H1 (cell line): ENCODE measurements at regions not wholly inside any gene's neighbourhood (a gene's known extent, or its start where the extent isn't known, plus 50 kb on each side); places are given as distances from the start of the nearest gene placed in this dataset.

ENCODE experiments used
- CTCF ChIA-PET: fragments of 300-600 bp; sonication (Branson Sonifier 250); formaldehyde crosslinking; loops from one replicate; lab custom pipeline; 2021; ENCODE audit not compliant: partially characterized antibody; lab: Charles Lee
- POLR2A ChIA-PET: fragments of 300-600 bp; sonication (Branson Sonifier 250); formaldehyde crosslinking; loops from one replicate; lab custom pipeline; 2021; ENCODE audit warnings: inconsistent platforms; ENCODE audit not compliant: partially characterized antibody; lab: Charles Lee
- DNase-seq, 2 experiments: peaks; one replicate each; pipeline versions ENCODE4 v3.0.0 to v3.0.0-alpha.2; 2010 to 2022; ENCODE audit warnings: low spot score in 2 of 2, low read depth in 1 of 2, mixed read lengths in 1 of 2
- FAIRE-seq: peaks from 2 replicates; lab custom pipeline; 2011; peaks lifted over from hg19 to GRCh38; lab: Jason Lieb, UNC
- H2AFZ ChIP-seq: 2 replicates; pipeline ENCODE4 v1.8.1; 2012; ENCODE audit warnings: low read length, inconsistent platforms
- H2AK5ac ChIP-seq: 2 replicates; pipeline ENCODE4 v1.6.1; 2013; ENCODE audit warnings: low read depth, low read length
- H2BK120ac ChIP-seq: replicated peaks from 2 replicates; pipeline ENCODE3; 2013; ENCODE audit warnings: low read depth, low read length, inconsistent platforms
- H2BK12ac ChIP-seq: 2 replicates; pipeline ENCODE4 v1.6.1; 2013; ENCODE audit warnings: low read depth, low read length
- H2BK15ac ChIP-seq: 2 replicates; pipeline ENCODE4 v1.6.1; 2013; ENCODE audit warnings: low read length
- H2BK20ac ChIP-seq: 2 replicates; pipeline ENCODE4 v1.6.1; 2013; ENCODE audit warnings: low read length
- H2BK5ac ChIP-seq: 2 replicates; pipeline ENCODE4 v1.6.1; 2013; ENCODE audit warnings: low read depth, low read length
- H3K14ac ChIP-seq: 2 replicates; pipeline ENCODE4 v1.6.1; 2013; ENCODE audit warnings: inconsistent platforms; ENCODE audit not compliant: insufficient read length
- H3K18ac ChIP-seq: 2 replicates; pipeline ENCODE4 v1.6.1; 2013; ENCODE audit warnings: low read length; ENCODE audit errors: extremely low read depth
- H3K23ac ChIP-seq: 2 replicates; pipeline ENCODE4 v1.6.1; 2013; ENCODE audit warnings: inconsistent platforms; ENCODE audit not compliant: insufficient read length
- H3K23me2 ChIP-seq: 2 replicates; pipeline ENCODE4 v1.6.1; 2013; ENCODE audit warnings: low read depth, low read length
- H3K27ac ChIP-seq: 2 replicates; pipeline ENCODE4 v1.6.1; 2011; ENCODE audit warnings: low read depth, low read length, inconsistent platforms
- H3K27me3 ChIP-seq, 4 experiments: replicated peaks in 1 of 4; 1 replicate in 1 of 4; 2 replicates in 3 of 4; pipeline versions ENCODE4 v1.6.1 to v1.8.1; 2011 to 2013; ENCODE audit warnings: low read length in 3 of 4, mild to moderate bottlenecking in 3 of 4, inconsistent platforms in 2 of 4, mixed read lengths in 2 of 4, moderate library complexity in 1 of 4; ENCODE audit not compliant: control insufficient read depth in 3 of 4, insufficient read depth in 3 of 4; ENCODE audit errors: extremely low read depth in 1 of 4
- H3K36me3 ChIP-seq, 4 experiments: 2 replicates each; pipeline versions ENCODE4 v1.6.1 to v1.8.1; 2011 to 2013; ENCODE audit warnings: mild to moderate bottlenecking in 4 of 4, low read length in 3 of 4, moderate library complexity in 2 of 4, control low read depth in 1 of 4, inconsistent platforms in 1 of 4; ENCODE audit not compliant: insufficient read depth in 4 of 4, control insufficient read depth in 2 of 4
- H3K4ac ChIP-seq: replicated peaks from 2 replicates; pipeline ENCODE3; 2013; ENCODE audit warnings: low read length, low read depth, mixed read lengths, inconsistent platforms; ENCODE audit not compliant: insufficient read length
- H3K4me1 ChIP-seq, 4 experiments: replicated peaks in 1 of 4; 1 replicate in 1 of 4; 2 replicates in 3 of 4; pipeline versions ENCODE4 v1.6.1 to v1.8.1; 2011 to 2013; ENCODE audit warnings: low read length in 3 of 4, inconsistent platforms in 2 of 4, mixed read lengths in 1 of 4; ENCODE audit not compliant: insufficient read depth in 4 of 4, control insufficient read depth in 3 of 4
- H3K4me2 ChIP-seq, 2 experiments: 2 replicates each; pipeline versions ENCODE4 v1.6.1 to v1.8.1; 2011 to 2013; ENCODE audit warnings: low read depth in 2 of 2, low read length in 2 of 2, control low read depth in 1 of 2, inconsistent platforms in 1 of 2, mild to moderate bottlenecking in 1 of 2; ENCODE audit not compliant: insufficient read depth in 1 of 2
- H3K4me3 ChIP-seq, 4 experiments: fragments of 200-600, 300-600 bp in 1 of 4; sonication (generic), shearing (Covaris generic), sonication (Bioruptor Twin) in 1 of 4; 2 replicates each; pipeline versions ENCODE4 v1.5.1 to v1.8.1; 2011 to 2016; ENCODE audit warnings: low read length in 4 of 4, low read depth in 3 of 4, control low read depth in 2 of 4, inconsistent platforms in 2 of 4, mild to moderate bottlenecking in 2 of 4, mixed read lengths in 1 of 4, moderate library complexity in 1 of 4; ENCODE audit not compliant: insufficient read depth in 2 of 4; ENCODE audit errors: extremely low read depth in 1 of 4
- H3K56ac ChIP-seq: replicated peaks from 2 replicates; pipeline ENCODE3; 2013; ENCODE audit warnings: low read depth, mild to moderate bottlenecking, mixed read lengths, low read length, inconsistent platforms; ENCODE audit not compliant: insufficient read length
- H3K79me1 ChIP-seq: 2 replicates; pipeline ENCODE4 v1.6.1; 2013; ENCODE audit warnings: low read depth, low read length, control low read depth
- H3K79me2 ChIP-seq, 2 experiments: 2 replicates each; pipeline versions ENCODE4 v1.6.1 to v1.8.1; 2012 to 2013; ENCODE audit warnings: low read length in 2 of 2, mild to moderate bottlenecking in 2 of 2, inconsistent platforms in 1 of 2; ENCODE audit not compliant: insufficient read depth in 2 of 2, control insufficient read depth in 1 of 2
- H3K9ac ChIP-seq, 4 experiments: replicated peaks in 1 of 4; 1 replicate in 1 of 4; 2 replicates in 3 of 4; pipeline versions ENCODE4 v1.6.1 to v1.8.1; 2011 to 2013; ENCODE audit warnings: low read depth in 3 of 4, low read length in 3 of 4, control low read depth in 2 of 4, mild to moderate bottlenecking in 2 of 4, moderate library complexity in 2 of 4, inconsistent platforms in 1 of 4; ENCODE audit errors: extremely low read depth in 1 of 4
- H3K9me3 ChIP-seq, 2 experiments: 2 replicates each; pipeline versions ENCODE4 v1.6.1 to v1.8.1; 2012 to 2013; ENCODE audit warnings: mild to moderate bottlenecking in 2 of 2, moderate library complexity in 2 of 2, control low read depth in 1 of 2, inconsistent platforms in 1 of 2, low read depth in 1 of 2, low read length in 1 of 2, mixed read lengths in 1 of 2; ENCODE audit not compliant: insufficient read depth in 2 of 2
- H4K20me1 ChIP-seq, 2 experiments: replicated peaks in 1 of 2; 2 replicates each; pipeline versions ENCODE3 to v1.8.1; 2011 to 2013; ENCODE audit warnings: inconsistent platforms in 2 of 2, low read length in 2 of 2, mild to moderate bottlenecking in 1 of 2; ENCODE audit not compliant: insufficient read depth in 2 of 2, control insufficient read depth in 1 of 2
- H4K5ac ChIP-seq: 2 replicates; pipeline ENCODE4 v1.6.1; 2013; ENCODE audit warnings: low read length, low read depth, mixed read lengths, inconsistent platforms; ENCODE audit not compliant: insufficient read length
- H4K8ac ChIP-seq: 2 replicates; pipeline ENCODE4 v1.8.0; 2013; ENCODE audit warnings: mild to moderate bottlenecking, moderate library complexity, low read length, inconsistent platforms; ENCODE audit not compliant: insufficient read depth; ENCODE audit errors: extremely low read depth
- H4K91ac ChIP-seq: replicated peaks from 2 replicates; pipeline ENCODE3; 2013; ENCODE audit warnings: low read length, mixed read lengths, inconsistent platforms; ENCODE audit not compliant: insufficient read length
- KDM4A ChIP-seq: IDR thresholded peaks from one replicate; pipeline ENCODE4 v1.7.1; 2012; ENCODE audit warnings: low read depth, mild to moderate bottlenecking, moderate library complexity, low read length, inconsistent platforms; ENCODE audit not compliant: severe bottlenecking
- RBBP5 ChIP-seq: IDR thresholded peaks from 2 replicates; pipeline ENCODE4 v1.7.1; 2012; ENCODE audit warnings: low read depth, mild to moderate bottlenecking, inconsistent platforms, low read length, moderate library complexity, borderline replicate concordance
- SIN3A ChIP-seq, 2 experiments: IDR thresholded peaks in 1 of 2; conservative IDR thresholded peaks in 1 of 2; 2 replicates each; pipeline ENCODE4 v1.6.1; 2011 to 2012; ENCODE audit warnings: low read length in 2 of 2, improper control_type of control experiment in 1 of 2, low read depth in 1 of 2, mild to moderate bottlenecking in 1 of 2
- TAF1 ChIP-seq: IDR thresholded peaks from 2 replicates; pipeline ENCODE4 v1.6.1; 2011; ENCODE audit warnings: mild to moderate bottlenecking, low read depth, low read length
- TEAD4 ChIP-seq: IDR thresholded peaks from 2 replicates; pipeline ENCODE4 v1.6.1; 2012; ENCODE audit warnings: low read depth, low read length, inconsistent platforms, mixed read lengths
- WGBS, 2 experiments: shearing (Covaris generic) in 1 of 2; methylation state at CpG; one replicate each; pipeline versions ENCODE4 v1.1.6 to v1.1.7; 2013 to 2015; ENCODE audit warnings: low lambda C conversion rate in 2 of 2, mixed read lengths in 2 of 2, inconsistent platforms in 1 of 2, low coverage in 1 of 2, missing lambda C conversion rate in 1 of 2; ENCODE audit not compliant: insufficient replicate concordance in 2 of 2, insufficient coverage in 1 of 2, insufficient read length in 1 of 2; ENCODE audit errors: extremely low coverage in 1 of 2, missing lambda C conversion rate in 1 of 2; 5-methylcytosine and 5-hydroxymethylcytosine counted together

- Histone ChIP-seq H3K27me3 (no peaks in the 10 kb centered on the region; a peak in 1 of 7 replicates), H3K27ac (no peak overlapping the region), H3K4ac (no peak overlapping the region)
- no peak for TF ChIP-seq TAF1
- TF ChIP-seq TEAD4, result no peak
- TF ChIP-seq KDM4A, result no peak
- TF ChIP-seq SIN3A (conservative IDR thresholded peaks at IDR 0.05 in 1 of 2, IDR thresholded peaks at IDR 0.05 in 1 of 2; ENCODE audit: low read depth in 1 of 2, low read length in 2 of 2), result no peak
- TF ChIP-seq RBBP5, result no peak
- TF ChIP-seq, all 59 proteins: peak for 0
- no peak overlapping the region for H2BK15ac ChIP-seq
- H3K79me1 ChIP-seq, result no peaks in the 10 kb centered on the region
- no peak for FAIRE-seq
- no peak overlapping the region for H3K18ac ChIP-seq
- H3K36me3 ChIP-seq, result no peaks in the 10 kb centered on the region
- CTCF ChIA-PET, result no interaction called here
- H4K5ac ChIP-seq, result no peak overlapping the region
- H3K9me3 ChIP-seq, result no peaks in the 10 kb centered on the region
- H4K91ac ChIP-seq, result no peak overlapping the region
- H4K8ac ChIP-seq, result no peak overlapping the region
- no peaks in the 10 kb centered on the region for H3K79me2 ChIP-seq
- 84% methylated on average over 19 of the region's 19 CpGs; no CpG with 5 or more reads in 1 of the 2 experiments for WGBS, 2 experiments
- no peaks in the 10 kb centered on the region for H3K23me2 ChIP-seq
- POLR2A ChIA-PET, result no interaction called here
- no peak overlapping the region for H2AFZ ChIP-seq
- H3K56ac ChIP-seq, result no peak overlapping the region
- H3K14ac ChIP-seq, result no peak overlapping the region
- DNase-seq, result no peak
- no peak overlapping the region for H2BK5ac ChIP-seq
- H3K4me2 ChIP-seq, result no peak overlapping the region
- peaks cover 0 to 6% (median 0%) of the 10 kb centered on the region in 4 experiments; a peak in 1 of 7 replicates for H3K4me1 ChIP-seq
- no peak overlapping the region for H3K4me3 ChIP-seq
- H2AK5ac ChIP-seq, result no peak overlapping the region
- H3K9ac ChIP-seq, result no peak overlapping the region
- no peak overlapping the region for H2BK20ac ChIP-seq
- no peak overlapping the region for H2BK12ac ChIP-seq
- H2BK120ac ChIP-seq, result no peak overlapping the region
- no peaks in the 10 kb centered on the region for H4K20me1 ChIP-seq
- H3K23ac ChIP-seq, result no peak overlapping the region
These were observed 131.9 kb downstream of the ADRA2C start for GRCh38 chr4:3898098-3898497.
